RWPE1 (cell line): ENCODE measurements at regions not wholly inside any gene's neighbourhood (a gene's known extent, or its start where the extent isn't known, plus 50 kb on each side); places are given as distances from the start of the nearest gene placed in this dataset.

ENCODE experiments used
- CTCF ChIA-PET: fragments of 350-600 bp; sonication (Branson Sonifier 250); formaldehyde crosslinking; extraction: SDS; loops from one replicate; lab custom pipeline; 2021; lab: Yijun Ruan, JAX
- POLR2A ChIA-PET: fragments of 400-600 bp; formaldehyde crosslinking; extraction: SDS; loops from one replicate; lab custom pipeline; 2020; ENCODE audit warnings: antibody characterized with exemption; ENCODE audit not compliant: low non-redundant PET; lab: Yijun Ruan, JAX
- DNase-seq: peaks from one replicate; pipeline ENCODE4 v3.0.0; 2012; ENCODE audit warnings: low spot score
- H3K27ac ChIP-seq: fragments of 450-650 bp; 2 replicates; pipeline ENCODE4 v1.5.1; 2017
- CTCF ChIP-seq: fragments of 450-650 bp; conservative IDR thresholded peaks from 2 replicates; pipeline ENCODE4 v1.5.1; 2017; ENCODE audit warnings: low read depth, mild to moderate bottlenecking

GRCh38 chr4:54976031-54976430, 149.4 kb downstream of the KDR start:
- H3K27ac ChIP-seq, result no peak overlapping the region
- no peak for TF ChIP-seq CTCF
- DNase-seq, result no peak
- ChIA-PET CTCF (interaction anchor here (1.6 kb wide), 1 partner anchor 344 kb away, joined by 4 read pairs; no protein-coding TSS in a partner anchor), POLR2A (no interaction called here)

GRCh38 chr4:54973784-54974183, 151.6 kb downstream of the KDR start:
- no peak for TF ChIP-seq CTCF
- ChIA-PET POLR2A (no interaction called here), CTCF (interaction anchor here (0.6 to 0.8 kb wide), 2 partner anchors 11 to 339 kb away, joined by 3 to 4 read pairs; no protein-coding TSS in a partner anchor)
- H3K27ac ChIP-seq, result no peak overlapping the region
- DNase-seq, result no peak

GRCh38 chr4:54971474-54971950, 153.9 kb downstream of the KDR start:
- ChIA-PET CTCF (interaction anchor here (0.5 to 2.8 kb wide), 52 partner anchors 9 to 966 kb away, joined by 3 to 30 read pairs (median 4); partner anchors contain the start of gene TMEM165), POLR2A (no interaction called here)
- DNase-seq, result peak; percentile 57
- TF ChIP-seq CTCF, result peak; percentile 89
- H3K27ac ChIP-seq, result no peak overlapping the region

GRCh38 chr4:54967289-54967688, 158.1 kb downstream of the KDR start:
- no peak for DNase-seq
- H3K27ac ChIP-seq, result no peak overlapping the region
- POLR2A ChIA-PET, result no interaction called here
- CTCF ChIA-PET, result interaction anchor here (0.6 kb wide), 1 partner anchor 689 kb away, joined by 3 read pairs; no protein-coding TSS in a partner anchor
- TF ChIP-seq CTCF, result no peak

GRCh38 chr4:54961357-54961975, 163.9 kb downstream of the KDR start:
- peak; percentile 72 for TF ChIP-seq CTCF
- peak; percentile 42 for DNase-seq
- CTCF ChIA-PET, result interaction anchor here (0.7 to 1.3 kb wide), 12 partner anchors 9 to 646 kb away, joined by 3 to 10 read pairs (median 3); no protein-coding TSS in a partner anchor
- H3K27ac ChIP-seq, result no peak overlapping the region
- POLR2A ChIA-PET, result no interaction called here

- POLR2A ChIA-PET, result no interaction called here
- DNase-seq, result no peak
- no peak for TF ChIP-seq CTCF
- H3K27ac ChIP-seq, result no peak overlapping the region
- CTCF ChIA-PET, result interaction anchor here (0.8 kb wide), 1 partner anchor 11 kb away, joined by 4 read pairs; no protein-coding TSS in a partner anchor
These were observed 165.7 kb downstream of the KDR start for GRCh38 chr4:54959651-54960116.
